C1 segment of cervical spinal cord (tissue), 14 donors: ENCODE measurements at regions not wholly inside any gene's neighbourhood (a gene's known extent, or its start where the extent isn't known, plus 50 kb on each side); places are given as distances from the start of the nearest gene placed in this dataset.
A peak's percentile ranks its signal among the peaks of the same experiment; 100 is the strongest.

Experiments used
- DNase-seq, 14 donors: peaks; one replicate each; lab custom pipeline; 2025; lab: John Stamatoyannopoulos, UW

- no peak for DNase-seq
Measured at GRCh38 chr2:38171208-38171855, 95.4 kb upstream of the CYP1B1 start.

- no peak for DNase-seq
Measured at GRCh38 chr2:38170733-38171132, 94.8 kb upstream of the CYP1B1 start.

- DNase-seq = no peak
Measured at GRCh38 chr2:38170067-38170466, 94.1 kb upstream of the CYP1B1 start.

- DNase-seq = no peak
Measured at GRCh38 chr2:38168710-38169480, 92.9 kb upstream of the CYP1B1 start.

- DNase-seq = no peak
Measured at GRCh38 chr2:38167968-38168350, 92.0 kb upstream of the CYP1B1 start.

- no peak for DNase-seq
Measured at GRCh38 chr2:38165698-38166097, 89.7 kb upstream of the CYP1B1 start.

GRCh38 chr2:38164881-38165280 lies 88.9 kb upstream of the CYP1B1 start:
- DNase-seq = no peak

- no peak for DNase-seq
Measured at GRCh38 chr2:38163579-38163978, 87.6 kb upstream of the CYP1B1 start.

- no peak for DNase-seq
Measured at GRCh38 chr2:38163006-38163405, 87.1 kb upstream of the CYP1B1 start.

GRCh38 chr2:38160516-38160915 lies 84.6 kb upstream of the CYP1B1 start:
- DNase-seq = no peak

- peak in 2 of 14 donors; percentile 5 to 8 for DNase-seq
Measured at GRCh38 chr2:38159597-38159996, 83.6 kb upstream of the CYP1B1 start.

- DNase-seq = no peak
Measured at GRCh38 chr2:38159191-38159590, 83.2 kb upstream of the CYP1B1 start.

- DNase-seq = no peak
Measured at GRCh38 chr2:38158378-38159118, 82.6 kb upstream of the CYP1B1 start.

GRCh38 chr2:38156436-38156835 lies 80.5 kb upstream of the CYP1B1 start:
- no peak for DNase-seq

- no peak for DNase-seq
Measured at GRCh38 chr2:38155015-38155414, 79.1 kb upstream of the CYP1B1 start.

- no peak for DNase-seq
Measured at GRCh38 chr2:38154395-38154794, 78.4 kb upstream of the CYP1B1 start.

- DNase-seq = no peak
Measured at GRCh38 chr2:38153476-38154135, 77.7 kb upstream of the CYP1B1 start.

GRCh38 chr2:38152913-38153312 lies 77.0 kb upstream of the CYP1B1 start:
- DNase-seq = no peak

GRCh38 chr2:38152035-38152434 lies 76.1 kb upstream of the CYP1B1 start:
- no peak for DNase-seq

- peak in 1 of 14 donors; percentile 10 for DNase-seq
Measured at GRCh38 chr2:38149531-38149930, 73.6 kb upstream of the CYP1B1 start.

- no peak for DNase-seq
Measured at GRCh38 chr2:38148501-38148900, 72.5 kb upstream of the CYP1B1 start.
